GM23338 (cell line): ENCODE measurements at regions not wholly inside any gene's neighbourhood (a gene's known extent, or its start where the extent isn't known, plus 50 kb on each side); places are given as distances from the start of the nearest gene placed in this dataset.

Experiments
- ATAC-seq: fragments of 200-7000 bp; cut with Tn5 transposase; 3 replicates; pipeline ENCODE4 v1.9.1; 2020
- DNase-seq: peaks from one replicate; pipeline ENCODE4 v3.0.0-alpha.2; 2015; ENCODE audit warnings: low spot score
- H2AFZ ChIP-seq: fragments of 200-600 bp; sonication (generic); 2 replicates; pipeline ENCODE4 v1.8.0; 2016; ENCODE audit warnings: antibody characterized with exemption, mild to moderate bottlenecking, moderate library complexity
- H3F3A ChIP-seq: fragments of 200-600 bp; sonication (generic); replicated peaks from 2 replicates; pipeline ENCODE4 v1.8.0; 2017; ENCODE audit warnings: antibody characterized with exemption, mixed run types, low read depth
- H3K27ac ChIP-seq: fragments of 200-600 bp; sonication (generic); 2 replicates; pipeline ENCODE4 v1.6.1; 2016; ENCODE audit warnings: low read depth
- H3K27me3 ChIP-seq: fragments of 200-600 bp; sonication (generic); 2 replicates; pipeline ENCODE4 v1.8.0; 2016; ENCODE audit warnings: mild to moderate bottlenecking, mixed run types, moderate library complexity; ENCODE audit not compliant: insufficient read depth
- H3K36me3 ChIP-seq: fragments of 200-600 bp; sonication (generic); 2 replicates; pipeline ENCODE4 v1.8.0; 2016; ENCODE audit warnings: mild to moderate bottlenecking; ENCODE audit not compliant: insufficient read depth
- H3K4me1 ChIP-seq: fragments of 200-600 bp; sonication (generic); 2 replicates; pipeline ENCODE4 v1.8.0; 2016; ENCODE audit warnings: mild to moderate bottlenecking, moderate library complexity; ENCODE audit not compliant: insufficient read depth
- H3K4me2 ChIP-seq: fragments of 200-600 bp; sonication (generic); 2 replicates; pipeline ENCODE4 v1.7.1; 2017; ENCODE audit warnings: mixed run types
- H3K4me3 ChIP-seq: fragments of 200-600 bp; sonication (generic); 2 replicates; pipeline ENCODE4 v1.6.1; 2016; ENCODE audit warnings: mixed run types
- H3K79me2 ChIP-seq: fragments of 200-600 bp; sonication (generic); replicated peaks from 2 replicates; pipeline ENCODE4 v1.8.0; 2017; ENCODE audit warnings: mild to moderate bottlenecking; ENCODE audit not compliant: insufficient read depth
- H3K9me2 ChIP-seq: fragments of 200-600 bp; sonication (generic); 2 replicates; pipeline ENCODE4 v1.8.0; 2017; ENCODE audit not compliant: insufficient read depth
- H4K20me1 ChIP-seq: fragments of 200-600 bp; sonication (generic); replicated peaks from 2 replicates; pipeline ENCODE4 v1.8.0; 2017; ENCODE audit warnings: mild to moderate bottlenecking; ENCODE audit not compliant: insufficient read depth
- H3K27ac Mint-ChIP-seq: 2 replicates; pipeline ENCODE4 v1.8.0; 2020; ENCODE audit warnings: inconsistent platforms, mild to moderate bottlenecking, moderate library complexity, mixed read lengths
- H3K27me3 Mint-ChIP-seq: 3 replicates; pipeline ENCODE4 v1.8.0; 2022; ENCODE audit warnings: low read depth, mild to moderate bottlenecking, moderate library complexity, mixed read lengths, inconsistent platforms; ENCODE audit not compliant: insufficient read depth, poor library complexity
- H3K36me3 Mint-ChIP-seq: 3 replicates; pipeline ENCODE4 v1.8.0; 2021; ENCODE audit warnings: low read depth, mild to moderate bottlenecking, inconsistent platforms, moderate library complexity, mixed read lengths
- H3K4me1 Mint-ChIP-seq: 3 replicates; pipeline ENCODE4 v1.8.0; 2020; ENCODE audit warnings: mild to moderate bottlenecking, inconsistent platforms, mixed read lengths
- H3K4me3 Mint-ChIP-seq: 3 replicates; pipeline ENCODE4 v1.8.0; 2021; ENCODE audit warnings: moderate library complexity, mild to moderate bottlenecking, inconsistent platforms, mixed read lengths
- H3K9me3 Mint-ChIP-seq: 3 replicates; pipeline ENCODE4 v1.8.0; 2020; ENCODE audit warnings: moderate library complexity, mild to moderate bottlenecking, inconsistent platforms, mixed read lengths
- CTCF ChIP-seq, 2 experiments: fragments of 200-600 bp in 1 of 2; sonication (generic) in 1 of 2; conservative IDR thresholded peaks; 2 replicates each; pipeline versions ENCODE4 v1.5.1 to v1.6.1; 2016 to 2017; ENCODE audit warnings: antibody characterized with exemption in 2 of 2, low read depth in 2 of 2, mild to moderate bottlenecking in 2 of 2, moderate library complexity in 1 of 2
- ETS1 ChIP-seq: IDR thresholded peaks from 2 replicates; pipeline ENCODE4 v1.6.1; 2016; ENCODE audit warnings: antibody characterized with exemption
- EZH2 ChIP-seq: fragments of 200-600 bp; sonication (generic); IDR thresholded peaks from one replicate; pipeline ENCODE4 v1.8.0; 2017; ENCODE audit warnings: antibody characterized with exemption, mild to moderate bottlenecking, low read depth; ENCODE audit not compliant: unreplicated experiment
- EZH2phosphoT487 ChIP-seq: fragments of 200-600 bp; sonication (generic); IDR thresholded peaks from one replicate; pipeline ENCODE4 v1.8.1; 2018; ENCODE audit warnings: antibody characterized with exemption; ENCODE audit not compliant: unreplicated experiment
- JUNB ChIP-seq: IDR thresholded peaks from one replicate; pipeline ENCODE4 v1.6.1; 2016; ENCODE audit warnings: antibody characterized with exemption; ENCODE audit not compliant: unreplicated experiment
- NANOG ChIP-seq: IDR thresholded peaks from 2 replicates; pipeline ENCODE4 v1.6.1; 2016; ENCODE audit warnings: antibody characterized with exemption, borderline replicate concordance
- REST ChIP-seq: IDR thresholded peaks from one replicate; pipeline ENCODE4 v1.6.1; 2018; ENCODE audit warnings: antibody characterized with exemption; ENCODE audit not compliant: unreplicated experiment
- STAT1 ChIP-seq: IDR thresholded peaks from one replicate; pipeline ENCODE4 v1.6.1; 2016; ENCODE audit warnings: antibody characterized with exemption; ENCODE audit not compliant: unreplicated experiment
- ZNF114 ChIP-seq: fragments of 250-450 bp; sonication (Bioruptor Pico); IDR thresholded peaks from 2 replicates; pipeline ENCODE4 v1.5.0; 2020; ENCODE audit warnings: mild to moderate bottlenecking, moderate library complexity
- ZNF331 ChIP-seq: fragments of 250-450 bp; sonication (Bioruptor Pico); IDR thresholded peaks from 2 replicates; pipeline ENCODE4 v1.5.0; 2020; ENCODE audit warnings: low read depth, mild to moderate bottlenecking, moderate library complexity

GRCh38 chr5:8070138-8070537, 201.2 kb downstream of the MTRR start:
- H3K4me1 Mint-ChIP-seq = no peaks in the 10 kb centered on the region
- Histone ChIP-seq H3K27ac (no peak overlapping the region), H3K9me2 (peaks cover 15% of the 10 kb centered on the region), H4K20me1 (no peaks in the 10 kb centered on the region), H2AFZ (no peak overlapping the region), H3F3A (no peaks in the 10 kb centered on the region), H3K4me3 (no peak overlapping the region), H3K36me3 (no peaks in the 10 kb centered on the region), H3K27me3 (no peaks in the 10 kb centered on the region), H3K4me2 (no peak overlapping the region), H3K4me1 (no peaks in the 10 kb centered on the region), H3K79me2 (no peaks in the 10 kb centered on the region)
- TF ChIP-seq ZNF114 (CRISPR knock-in tag) = no peak
- no peak for TF ChIP-seq EZH2
- no peak for TF ChIP-seq STAT1
- no peak for TF ChIP-seq ZNF331
- TF ChIP-seq ETS1 = no peak
- H3K4me3 Mint-ChIP-seq = no peak overlapping the region
- H3K27me3 Mint-ChIP-seq = no peaks in the 10 kb centered on the region
- ATAC-seq (no peak), DNase-seq (no peak)
- no peaks in the 10 kb centered on the region for H3K36me3 Mint-ChIP-seq
- no peak overlapping the region for H3K27ac Mint-ChIP-seq
- H3K9me3 Mint-ChIP-seq = no peaks in the 10 kb centered on the region

GRCh38 chr5:8079056-8079455, 210.1 kb downstream of the MTRR start:
- H3K27me3 Mint-ChIP-seq = peaks cover 2% of the 10 kb centered on the region
- no peak overlapping the region for H3K27ac Mint-ChIP-seq
- Histone ChIP-seq H3K36me3 (no peaks in the 10 kb centered on the region), H3K4me3 (no peak overlapping the region), H4K20me1 (no peaks in the 10 kb centered on the region), H3K4me2 (no peak overlapping the region), H3K27ac (no peak overlapping the region), H3K79me2 (no peaks in the 10 kb centered on the region), H3K4me1 (no peaks in the 10 kb centered on the region), H2AFZ (no peak overlapping the region), H3K9me2 (no peaks in the 10 kb centered on the region), H3K27me3 (no peaks in the 10 kb centered on the region), H3F3A (no peaks in the 10 kb centered on the region)
- H3K4me3 Mint-ChIP-seq = no peak overlapping the region
- no peaks in the 10 kb centered on the region for H3K4me1 Mint-ChIP-seq
- H3K9me3 Mint-ChIP-seq = no peaks in the 10 kb centered on the region; the same call in 1 of the 3 replicates
- DNase-seq = no peak
- ATAC-seq = no peak
- no peak for TF ChIP-seq NANOG
- TF ChIP-seq JUNB = no peak
- TF ChIP-seq EZH2 = no peak
- no peak for TF ChIP-seq CTCF (conservative IDR thresholded peaks at IDR 0.05; ENCODE audit: low read depth in 2 of 2)
- no peak for TF ChIP-seq ETS1
- TF ChIP-seq REST = no peak
- no peak for TF ChIP-seq EZH2phosphoT487
- no peak for TF ChIP-seq STAT1
- H3K36me3 Mint-ChIP-seq = no peaks in the 10 kb centered on the region
